D721Med (cell line): ENCODE measurements at regions not wholly inside any gene's neighbourhood (a gene's known extent, or its start where the extent isn't known, plus 50 kb on each side); places are given as distances from the start of the nearest gene placed in this dataset.
"Not testable (repeated sequence)": the region's sequence is repeated elsewhere in the genome, so short reads cannot be mapped to it uniquely, and the experiment has no call there.

ENCODE experiments used
- DNase-seq: peaks from one replicate; pipeline ENCODE4 v3.0.0; 2011; ENCODE audit warnings: low spot score; ENCODE audit not compliant: insufficient read length
- FAIRE-seq: peaks from 2 replicates; lab custom pipeline; 2011; peaks lifted over from hg19 to GRCh38; lab: Jason Lieb, UNC
- CTCF ChIP-seq: IDR thresholded peaks from 2 replicates; pipeline ENCODE4 v1.5.1; 2012; ENCODE audit warnings: mild to moderate bottlenecking, control low read depth; ENCODE audit not compliant: insufficient read depth; ENCODE audit errors: missing control alignments

DNA sequence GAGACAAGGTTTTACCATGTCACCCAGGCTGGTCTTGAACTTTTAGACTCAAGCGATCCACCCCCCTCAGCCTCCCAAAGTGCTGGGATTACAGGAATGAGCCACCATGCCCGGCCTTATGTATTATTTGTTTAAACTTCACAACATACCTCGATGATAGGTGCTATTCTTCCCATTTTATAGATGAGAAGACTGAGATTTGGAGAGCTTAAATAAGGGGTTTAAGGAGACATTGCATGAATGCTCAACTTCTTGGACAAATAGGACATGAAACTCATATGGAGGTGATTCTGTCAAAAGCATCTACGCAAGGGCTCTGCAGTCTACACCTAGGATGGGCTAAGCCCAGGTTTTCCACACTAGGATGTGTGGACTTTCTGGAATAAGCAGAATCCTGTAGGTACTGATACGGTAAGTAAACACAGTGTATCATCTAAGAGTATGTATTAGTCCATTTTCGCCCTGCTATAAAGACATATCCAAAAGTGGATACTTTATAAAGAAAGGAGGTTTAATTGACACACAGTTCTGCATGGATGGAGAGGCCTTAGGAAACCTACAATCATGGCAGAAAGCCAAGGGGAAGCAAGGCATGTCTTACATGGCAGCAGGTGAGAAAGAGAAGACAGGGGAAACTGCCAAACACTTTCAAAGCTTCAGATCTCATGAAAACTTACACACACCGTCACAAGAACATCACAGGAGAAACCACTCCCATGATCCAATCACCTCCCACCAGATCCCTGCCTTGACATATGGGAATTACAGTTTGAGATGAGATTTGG lies 62.8 kb upstream of the CAPRIN1 start:
- FAIRE-seq (no peak), DNase-seq (no peak)
- TF ChIP-seq CTCF, result no peak

DNA sequence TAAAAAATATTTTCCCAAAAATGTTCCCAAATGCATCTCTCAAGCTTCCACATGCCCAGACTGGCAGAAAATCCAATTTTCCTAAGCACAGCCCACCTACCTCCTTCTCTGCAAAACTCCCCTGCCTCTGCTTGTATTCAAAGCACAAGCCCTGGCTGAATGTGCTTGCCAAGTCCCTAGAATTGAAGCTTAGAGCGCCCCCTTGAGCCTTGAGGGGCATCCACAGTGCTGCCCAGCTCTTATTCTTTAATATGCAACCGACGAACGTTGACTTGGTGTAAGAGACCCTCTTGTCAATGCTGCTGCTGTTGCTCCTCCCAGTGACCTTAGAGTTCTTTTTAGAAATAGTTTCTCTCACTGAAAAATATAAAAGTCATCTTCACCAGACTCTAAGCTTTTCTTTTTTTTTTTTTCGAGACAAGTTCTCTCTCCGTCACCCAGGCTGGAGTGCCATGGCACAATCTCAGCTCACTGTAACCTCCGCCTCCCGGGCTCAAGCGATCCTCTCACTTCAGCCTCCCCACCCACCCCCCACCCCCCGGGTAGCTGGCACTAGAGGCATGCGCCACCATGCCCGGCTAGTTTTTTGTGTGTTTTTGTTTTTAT lies 63.5 kb upstream of the CAPRIN1 start:
- DNase-seq, result peak; percentile 30
- FAIRE-seq, result peak; percentile 29
- peak; percentile 98 for TF ChIP-seq CTCF

GRCh38 chr11:33987545-33987944 lies 64.0 kb upstream of the CAPRIN1 start:
- DNase-seq (no peak), FAIRE-seq (no peak)

DNA sequence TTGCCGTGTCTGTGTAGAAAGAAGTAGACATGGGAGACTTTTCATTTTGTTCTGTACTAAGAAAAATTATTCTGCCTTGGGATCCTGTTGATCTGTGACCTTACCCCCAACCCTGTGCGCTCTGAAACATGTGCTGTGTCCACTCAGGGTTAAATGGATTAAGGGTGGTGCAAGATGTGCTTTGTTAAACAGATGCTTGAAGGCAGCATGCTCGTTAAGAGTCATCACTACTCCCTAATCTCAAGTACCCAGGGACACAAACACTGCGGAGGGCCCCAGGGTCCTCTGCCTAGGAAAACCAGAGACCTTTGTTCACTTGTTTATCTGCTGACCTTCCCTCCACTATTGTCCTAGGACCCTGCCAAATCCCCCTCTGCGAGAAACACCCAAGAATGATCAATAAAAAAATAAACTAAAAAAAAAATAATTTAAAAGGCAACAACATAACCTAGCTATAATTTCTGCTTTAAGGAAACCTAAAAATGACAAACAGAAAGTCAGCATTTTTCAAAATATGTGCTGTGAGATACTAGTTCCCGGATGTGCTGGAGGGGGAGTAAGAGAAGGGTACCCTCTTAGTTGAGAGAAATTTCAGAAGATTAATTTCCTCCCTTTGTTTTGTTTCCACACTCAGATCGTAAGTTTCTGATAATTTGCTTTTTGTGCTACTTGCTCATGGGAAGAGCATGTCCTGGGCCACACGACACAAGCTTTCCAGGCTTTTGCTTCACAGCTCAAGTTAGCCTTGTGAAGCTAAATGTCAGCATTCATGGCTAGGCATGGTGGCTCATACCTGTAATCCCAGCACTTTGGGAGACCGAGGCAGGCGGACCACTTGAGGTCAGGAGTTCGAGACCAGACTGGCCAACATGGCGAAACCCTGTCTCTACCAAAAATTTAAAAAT lies 64.7 kb upstream of the CAPRIN1 start:
- DNase-seq, FAIRE-seq: not testable (repeated sequence)

More at GRCh38 chr11:33987545-33987944, 64.0 kb upstream of the CAPRIN1 start:
- TF ChIP-seq CTCF, result no peak

GRCh38 chr11:33984682-33985389 lies 66.7 kb upstream of the CAPRIN1 start:
- no peak for FAIRE-seq
- no peak for TF ChIP-seq CTCF
- DNase-seq, result no peak

DNA sequence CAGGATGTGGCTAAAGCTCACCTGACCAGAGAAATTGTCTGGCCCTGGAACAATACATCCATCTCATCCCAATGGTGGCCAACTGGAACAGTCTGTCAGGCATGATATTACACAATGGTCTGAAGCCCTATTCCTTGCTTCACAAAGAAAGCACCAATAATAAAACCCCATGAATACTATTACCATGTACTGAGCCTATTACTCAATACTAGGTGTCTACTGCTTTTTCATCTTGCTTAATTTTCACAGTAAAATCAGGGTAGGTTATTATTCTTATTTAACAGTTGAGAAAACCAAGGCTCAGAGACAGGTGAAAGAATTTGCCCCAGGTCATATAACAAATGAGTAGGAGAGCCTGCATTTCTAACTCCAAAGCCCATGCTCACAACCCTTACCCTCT lies 68.9 kb upstream of the CAPRIN1 start:
- DNase-seq (no peak), FAIRE-seq (no peak)
- no peak for TF ChIP-seq CTCF

- no peak for DNase-seq
- TF ChIP-seq CTCF, result no peak
- no peak for FAIRE-seq
Measured at GRCh38 chr11:33980897-33981296, 70.6 kb upstream of the CAPRIN1 start.
